ENCODE measurements at regions not wholly inside any gene's neighbourhood (a gene's known extent, or its start where the extent isn't known, plus 50 kb on each side); places are given as distances from the start of the nearest gene placed in this dataset.

GRCh38 chr17:12492450-12492849, 173.2 kb upstream of the MYOCD start:
- TF ChIP-seq CTCF (conservative IDR thresholded peaks at IDR 0.05 in 1 of 2, IDR thresholded peaks at IDR 0.05 in 1 of 2; ENCODE audit: extremely low read depth in 1 of 2, insufficient read depth in 1 of 2, low read depth in 1 of 2, low read length in 2 of 2) = no peak
- no peak for TF ChIP-seq EZH2 (IDR thresholded peaks at IDR 0.05; ENCODE audit: borderline replicate concordance, low read length)

Data from mammary epithelial cell (primary cell).